ENCODE measurements at regions not wholly inside any gene's neighbourhood (a gene's known extent, or its start where the extent isn't known, plus 50 kb on each side); places are given as distances from the start of the nearest gene placed in this dataset.

- WGBS, 3 donors, result 54 to 70% (median 68%) methylated on average over 4 of the region's 4 CpGs
- no peak for DNase-seq
- no peaks in the 10 kb centered on the region for H3K4me1 ChIP-seq (ENCODE audit: insufficient read depth)
- H3K27ac ChIP-seq, result no peak overlapping the region
- H3K36me3 ChIP-seq, result no peaks in the 10 kb centered on the region
- no peak for TF ChIP-seq CTCF (IDR thresholded peaks at IDR 0.05)
- TF ChIP-seq POLR2A (IDR thresholded peaks at IDR 0.05), result no peak
- TF ChIP-seq EP300 (IDR thresholded peaks at IDR 0.05), result no peak
- no peaks in the 10 kb centered on the region for H3K9me3 ChIP-seq
- H3K27me3 ChIP-seq, result no peaks in the 10 kb centered on the region
- no peak overlapping the region for H3K4me3 ChIP-seq
- intact Hi-C loops (cut with DNase I), result no loop called here
Measured at GRCh38 chr18:52130624-52131301, 209.2 kb upstream of the DCC start.

- no peak overlapping the region for H3K27ac ChIP-seq
- H3K4me3 ChIP-seq, result no peak overlapping the region
- WGBS, 3 donors, result 74 to 78% (median 74%) methylated on average over 3 of the region's 3 CpGs
- TF ChIP-seq POLR2A (IDR thresholded peaks at IDR 0.05) (no peak), EP300 (IDR thresholded peaks at IDR 0.05) (no peak), CTCF (IDR thresholded peaks at IDR 0.05) (no peak)
- DNase-seq, result no peak
- no peaks in the 10 kb centered on the region for H3K36me3 ChIP-seq
- no peaks in the 10 kb centered on the region for H3K9me3 ChIP-seq
- H3K27me3 ChIP-seq, result no peaks in the 10 kb centered on the region
- no peaks in the 10 kb centered on the region for H3K4me1 ChIP-seq (ENCODE audit: insufficient read depth)
- intact Hi-C loops (cut with DNase I), result no loop called here
Measured at GRCh38 chr18:52131845-52132244, 208.2 kb upstream of the DCC start.

GRCh38 chr18:52136532-52136931 lies 203.5 kb upstream of the DCC start:
- no peaks in the 10 kb centered on the region for H3K36me3 ChIP-seq
- no peak overlapping the region for H3K4me3 ChIP-seq
- intact Hi-C loops (cut with DNase I), result no loop called here
- no peaks in the 10 kb centered on the region for H3K4me1 ChIP-seq (ENCODE audit: insufficient read depth)
- TF ChIP-seq EP300 (IDR thresholded peaks at IDR 0.05), result no peak
- no peak for TF ChIP-seq POLR2A (IDR thresholded peaks at IDR 0.05)
- no peak for TF ChIP-seq CTCF (IDR thresholded peaks at IDR 0.05)
- no peak overlapping the region for H3K27ac ChIP-seq
- no peaks in the 10 kb centered on the region for H3K9me3 ChIP-seq
- H3K27me3 ChIP-seq, result no peaks in the 10 kb centered on the region
- no peak for DNase-seq

- TF ChIP-seq CTCF (IDR thresholded peaks at IDR 0.05) (no peak), EP300 (IDR thresholded peaks at IDR 0.05) (no peak), POLR2A (IDR thresholded peaks at IDR 0.05) (no peak)
- H3K36me3 ChIP-seq, result no peaks in the 10 kb centered on the region
- H3K27ac ChIP-seq, result no peak overlapping the region
- H3K27me3 ChIP-seq, result no peaks in the 10 kb centered on the region
- H3K4me1 ChIP-seq (ENCODE audit: insufficient read depth), result no peaks in the 10 kb centered on the region
- H3K9me3 ChIP-seq, result no peaks in the 10 kb centered on the region
- intact Hi-C loops (cut with DNase I), result no loop called here
- H3K4me3 ChIP-seq, result no peak overlapping the region
- 45 to 83% (median 67%) methylated on average over 6 of the region's 6 CpGs for WGBS, 3 donors
- no peak for DNase-seq
Measured at GRCh38 chr18:52140986-52141385, 199.0 kb upstream of the DCC start.

Data from ovary (tissue), 7 donors.